ENCODE measurements at regions not wholly inside any gene's neighbourhood (a gene's known extent, or its start where the extent isn't known, plus 50 kb on each side); places are given as distances from the start of the nearest gene placed in this dataset.

DNA sequence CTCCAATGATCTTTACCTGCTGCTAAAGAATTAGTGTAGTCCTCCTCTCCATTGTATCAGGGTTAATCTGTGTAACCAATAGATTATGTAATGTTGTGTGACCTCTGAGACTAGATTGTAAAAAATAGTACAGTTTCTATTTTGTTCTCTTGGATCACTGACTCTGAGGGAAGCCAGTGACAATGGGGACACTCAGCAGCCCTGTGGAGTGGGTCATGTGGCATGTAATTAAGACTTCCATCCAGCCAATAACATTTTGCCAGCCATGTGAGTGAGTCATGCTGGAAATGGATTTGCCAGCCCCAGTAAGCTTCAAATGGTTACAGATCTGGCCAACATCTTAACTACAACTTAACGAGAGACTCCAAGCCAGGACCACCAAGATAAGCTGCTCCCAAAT lies 332.3 kb downstream of the PTTG2 start:
- peak in 2 of 8 donors; percentile 26 to 41 for ATAC-seq
- 37 to 41% methylated on average over 1 of the region's 1 CpG for WGBS, 2 donors
- Histone ChIP-seq H3K4me3 (no peak overlapping the region), H3K9me3 (peaks cover 0 to 40% (median 19%) of the 10 kb centered on the region in 11 donors), H3K36me3 (no peaks in the 10 kb centered on the region), H3K27me3 (no peaks in the 10 kb centered on the region), H3K27ac (no peak overlapping the region), H3K4me1 (no peaks in the 10 kb centered on the region)
- TF ChIP-seq CTCF (IDR thresholded peaks at IDR 0.05) = no peak
- intact Hi-C loops (cut with DNase I) = no loop called here
- no peak for DNase-seq

DNA sequence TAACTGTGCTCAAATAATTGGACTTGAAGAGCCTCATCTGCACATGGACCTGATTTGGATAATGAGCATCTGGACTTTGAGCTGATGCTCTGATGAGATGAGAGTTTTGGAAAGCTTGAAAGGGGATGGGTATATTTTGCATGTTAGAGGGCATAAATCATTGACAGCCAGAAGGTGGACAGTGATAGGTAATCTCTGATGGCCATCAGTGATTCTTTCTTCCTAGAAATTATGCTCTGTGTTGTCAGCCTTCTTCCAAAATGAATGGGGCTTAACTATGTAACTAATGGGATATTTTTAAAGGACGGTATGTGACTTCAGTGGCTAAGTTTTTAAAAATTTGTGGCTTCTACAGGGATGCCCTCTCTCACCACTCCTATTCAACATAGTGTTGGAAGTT lies 334.0 kb downstream of the PTTG2 start:
- 93 to 95% methylated on average over 1 of the region's 1 CpG for WGBS, 2 donors
- H3K4me1 ChIP-seq = no peaks in the 10 kb centered on the region
- no peak overlapping the region for H3K4me3 ChIP-seq
- no peak overlapping the region for H3K27ac ChIP-seq
- ATAC-seq (no peak), DNase-seq (no peak)
- no peak for TF ChIP-seq CTCF (IDR thresholded peaks at IDR 0.05)
- no peaks in the 10 kb centered on the region for H3K36me3 ChIP-seq
- no peaks in the 10 kb centered on the region for H3K27me3 ChIP-seq
- intact Hi-C loops (cut with DNase I) = no loop called here
- H3K9me3 ChIP-seq = peaks cover 0 to 56% (median 34%) of the 10 kb centered on the region in 11 donors

DNA sequence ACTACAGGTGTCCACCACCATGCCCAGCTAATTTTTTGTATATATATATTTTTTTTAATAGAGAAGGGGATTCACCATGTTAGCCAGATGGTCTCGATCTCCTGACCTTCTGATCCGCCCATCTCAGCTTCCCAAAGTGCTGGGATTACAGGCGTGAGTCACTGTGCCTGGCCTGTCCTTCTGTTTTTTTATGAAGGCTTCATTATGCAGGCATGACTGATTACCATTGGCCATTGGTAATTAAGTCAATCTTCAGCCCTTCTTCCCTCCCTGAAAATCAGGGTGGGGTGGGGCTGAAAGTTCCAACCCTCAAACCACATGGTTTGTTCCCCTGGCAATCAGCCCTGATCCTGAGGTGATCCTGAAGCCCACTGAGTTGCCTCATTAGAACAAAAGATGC lies 336.9 kb downstream of the PTTG2 start:
- intact Hi-C loops (cut with DNase I) = no loop called here
- Histone ChIP-seq H3K36me3 (no peaks in the 10 kb centered on the region), H3K27me3 (no peaks in the 10 kb centered on the region), H3K4me3 (no peak overlapping the region), H3K4me1 (no peaks in the 10 kb centered on the region), H3K27ac (no peak overlapping the region), H3K9me3 (peaks cover 0 to 74% (median 36%) of the 10 kb centered on the region in 11 donors)
- no peak for TF ChIP-seq CTCF (IDR thresholded peaks at IDR 0.05)
- DNase-seq (no peak), ATAC-seq (no peak)
- 86 to 89% methylated on average over 3 of the region's 3 CpGs for WGBS, 2 donors

- Histone ChIP-seq H3K4me3 (no peak overlapping the region), H3K27me3 (no peaks in the 10 kb centered on the region), H3K36me3 (no peaks in the 10 kb centered on the region), H3K4me1 (no peaks in the 10 kb centered on the region), H3K27ac (no peak overlapping the region), H3K9me3 (peaks cover 0 to 64% (median 19%) of the 10 kb centered on the region in 11 donors)
- no peak for TF ChIP-seq CTCF (IDR thresholded peaks at IDR 0.05)
- ATAC-seq = no peak
- intact Hi-C loops (cut with DNase I) = no loop called here
- DNase-seq = no peak
- WGBS, 2 donors = 67 to 68% methylated on average over 1 of the region's 1 CpG
Measured at GRCh38 chr4:38298868-38299713, 338.9 kb downstream of the PTTG2 start.

Data from heart right ventricle (tissue), 16 donors.